ENCODE measurements at regions not wholly inside any gene's neighbourhood (a gene's known extent, or its start where the extent isn't known, plus 50 kb on each side); places are given as distances from the start of the nearest gene placed in this dataset.

DNA sequence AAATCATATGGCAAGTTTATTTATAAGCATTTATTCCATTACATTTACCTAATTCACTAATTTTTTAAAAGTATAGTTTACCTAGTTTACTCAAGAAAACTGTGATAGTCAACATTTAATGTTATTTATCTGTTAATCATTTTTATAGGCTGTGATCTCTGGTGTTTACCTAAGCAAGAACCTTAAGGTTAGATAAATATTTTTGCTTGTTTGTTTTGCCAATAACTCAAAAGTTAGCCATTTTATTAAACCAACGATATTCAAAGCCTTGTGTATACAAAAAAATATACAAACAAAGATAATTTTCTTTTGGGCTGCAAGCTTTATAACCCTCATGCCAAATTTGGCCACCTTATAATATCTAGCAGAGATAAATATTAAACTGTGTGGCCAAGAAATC is 157.3 kb downstream of the SLCO1B3 start:
- DNase-seq (ENCODE audit: low spot score), result no peak

DNA sequence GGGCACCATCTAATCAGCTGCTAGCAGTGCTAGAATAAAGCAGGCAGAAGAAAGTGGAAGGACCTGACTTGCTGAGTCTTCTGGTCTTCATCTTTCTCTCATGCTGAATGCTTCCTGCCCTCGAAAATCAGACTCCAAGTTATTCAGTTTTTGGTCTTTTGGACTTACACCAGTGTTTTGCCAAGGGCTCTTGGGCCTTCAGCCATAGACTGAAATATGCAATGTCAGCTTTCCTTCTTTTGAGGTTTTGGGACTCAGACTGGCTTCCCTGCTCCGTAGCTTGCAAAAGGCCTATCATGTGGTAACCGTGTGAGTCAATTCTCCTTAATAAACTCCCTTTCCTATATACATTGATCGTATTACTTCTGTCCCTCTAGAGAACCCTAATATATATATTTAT is 159.3 kb downstream of the SLCO1B3 start:
- DNase-seq (ENCODE audit: low spot score), result no peak

DNA sequence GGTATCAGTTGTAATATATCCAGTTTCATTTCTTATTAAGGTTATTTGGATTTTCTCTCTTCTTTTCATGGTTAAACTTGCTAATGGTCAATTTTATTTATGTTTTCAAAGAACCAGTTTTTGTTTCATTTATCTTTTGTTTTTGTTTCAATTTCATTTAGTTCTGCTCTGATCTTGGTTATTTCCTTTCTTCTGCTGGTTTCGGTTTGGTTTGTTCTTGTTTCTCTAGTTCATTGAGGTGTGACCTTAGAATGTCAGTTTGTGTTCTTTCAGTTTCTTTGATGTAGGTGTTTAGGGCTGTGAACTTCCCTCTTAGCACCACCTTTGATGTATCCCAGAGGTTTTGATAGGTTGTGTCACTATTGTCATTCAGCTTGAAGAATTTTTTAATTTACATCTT is 145.6 kb upstream of the SLCO1B1 start:
- no peak for DNase-seq (ENCODE audit: low spot score)

DNA sequence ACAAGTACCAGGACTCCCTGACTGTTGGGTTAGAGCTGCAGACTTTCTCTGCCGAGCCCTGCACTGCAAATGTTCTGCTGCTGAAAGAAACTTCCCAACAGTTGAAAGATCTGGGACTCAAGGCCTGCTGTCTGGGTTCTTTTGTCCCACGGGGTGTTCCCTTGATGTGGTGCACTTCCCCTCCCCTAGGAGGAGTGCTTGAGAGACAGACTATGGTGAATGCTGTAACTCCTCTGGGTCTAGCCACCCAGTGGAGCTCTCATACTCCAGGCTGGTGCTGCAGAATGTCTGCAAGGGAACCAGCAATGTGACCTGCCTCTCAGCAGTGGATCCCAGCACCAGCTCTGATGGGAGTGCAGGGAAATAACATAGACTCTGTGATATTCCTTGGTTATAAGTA is 129.2 kb upstream of the SLCO1B1 start:
- peak; percentile 17 for DNase-seq (ENCODE audit: low spot score)

DNA sequence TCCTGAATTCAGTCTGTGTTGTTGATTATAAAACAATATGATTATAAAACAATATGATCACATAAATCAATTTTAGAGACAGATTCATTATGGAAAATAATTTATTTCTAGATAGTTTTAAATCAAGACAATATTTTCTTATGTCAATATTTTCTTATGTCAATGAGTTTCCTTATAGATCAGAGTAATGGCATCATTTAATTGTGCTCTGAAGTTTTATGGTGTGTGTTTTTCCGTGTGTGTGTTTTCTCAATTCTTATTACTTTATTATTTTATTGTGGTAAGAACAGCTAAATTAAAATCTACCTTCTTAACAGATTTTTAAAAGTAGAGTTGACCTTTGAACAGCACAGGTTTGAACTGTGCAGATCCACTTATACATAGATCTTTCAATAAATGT is 105.3 kb upstream of the SLCO1B1 start:
- no peak for DNase-seq (ENCODE audit: low spot score)

DNA sequence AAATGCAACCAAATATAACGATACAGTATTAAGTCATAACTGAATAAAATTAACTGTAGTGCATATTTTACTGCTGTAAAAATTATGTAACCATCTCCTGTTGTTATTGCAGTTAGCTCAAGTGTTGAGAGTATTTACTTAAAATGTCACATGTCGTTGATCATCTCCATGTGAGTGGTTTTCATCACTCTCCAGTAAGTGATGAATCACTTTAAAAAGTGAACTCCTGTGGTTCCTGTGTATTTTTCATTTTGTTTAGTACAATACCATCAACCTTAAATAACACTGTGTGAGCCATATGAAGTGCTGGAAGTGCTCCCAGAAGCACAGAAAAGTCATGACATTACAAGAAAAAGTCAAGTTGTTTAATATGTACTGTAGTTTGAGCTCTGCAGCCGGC is 104.7 kb upstream of the SLCO1B1 start:
- no peak for DNase-seq (ENCODE audit: low spot score)

DNA sequence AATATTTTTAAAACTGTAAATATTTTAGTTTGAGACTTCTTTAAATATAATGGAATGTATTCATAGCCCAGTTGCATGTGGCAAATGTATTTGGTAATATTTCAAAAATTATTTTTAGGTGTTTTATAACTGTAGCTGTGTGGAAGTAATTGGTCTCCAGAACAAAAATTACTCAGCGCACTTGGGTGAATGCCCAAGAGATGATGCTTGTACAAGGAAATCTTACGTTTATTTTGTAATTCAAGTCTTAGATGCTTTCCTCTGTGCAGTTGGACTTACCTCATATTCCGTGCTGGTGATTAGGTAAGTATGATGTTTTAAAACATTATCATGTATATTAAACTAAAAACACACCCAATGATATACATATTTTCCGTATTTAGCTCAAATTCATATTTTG is 76.7 kb upstream of the SLCO1B1 start:
- DNase-seq (ENCODE audit: low spot score), result no peak

DNA sequence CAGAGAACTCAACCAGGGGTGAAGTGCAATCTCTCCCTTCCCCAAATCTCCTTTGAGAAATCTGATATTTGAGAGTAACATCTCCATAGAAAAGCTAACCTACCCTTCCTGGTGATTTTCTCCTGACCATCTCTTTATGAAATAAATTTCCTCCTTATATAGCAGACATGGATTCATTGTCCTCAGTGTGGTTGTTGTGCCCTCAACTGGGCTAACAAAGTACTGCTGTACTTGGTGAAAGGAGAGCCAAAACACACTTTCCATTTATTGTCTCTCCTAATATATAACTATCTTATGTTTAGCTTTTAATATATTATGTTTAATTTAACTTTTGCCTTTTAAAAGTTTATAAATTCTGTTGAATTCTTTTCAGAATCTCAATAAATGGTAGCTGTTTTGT is 65.1 kb upstream of the SLCO1B1 start:
- peak; percentile 7 for DNase-seq (ENCODE audit: low spot score)

DNA sequence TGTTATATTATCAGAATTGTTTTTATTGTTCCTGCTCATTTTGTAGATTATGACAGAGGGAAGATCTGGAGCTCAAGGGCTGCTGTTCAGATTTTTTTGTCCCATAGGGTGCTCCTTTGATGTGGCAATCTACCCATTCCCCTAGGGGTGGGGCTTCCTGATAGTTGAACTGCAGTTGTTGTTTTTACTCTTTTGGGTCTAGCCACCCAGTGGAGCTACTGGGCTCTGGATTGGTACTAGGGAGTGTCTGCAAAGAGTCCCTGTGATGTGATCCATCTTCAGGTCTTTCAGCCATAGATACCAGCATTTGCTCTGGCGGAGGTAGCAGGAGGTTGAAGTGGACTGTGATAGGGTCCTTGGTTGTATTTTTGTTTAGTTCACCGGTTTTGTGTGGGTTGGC is 57.9 kb upstream of the SLCO1B1 start:
- no peak for DNase-seq (ENCODE audit: low spot score)

DNA sequence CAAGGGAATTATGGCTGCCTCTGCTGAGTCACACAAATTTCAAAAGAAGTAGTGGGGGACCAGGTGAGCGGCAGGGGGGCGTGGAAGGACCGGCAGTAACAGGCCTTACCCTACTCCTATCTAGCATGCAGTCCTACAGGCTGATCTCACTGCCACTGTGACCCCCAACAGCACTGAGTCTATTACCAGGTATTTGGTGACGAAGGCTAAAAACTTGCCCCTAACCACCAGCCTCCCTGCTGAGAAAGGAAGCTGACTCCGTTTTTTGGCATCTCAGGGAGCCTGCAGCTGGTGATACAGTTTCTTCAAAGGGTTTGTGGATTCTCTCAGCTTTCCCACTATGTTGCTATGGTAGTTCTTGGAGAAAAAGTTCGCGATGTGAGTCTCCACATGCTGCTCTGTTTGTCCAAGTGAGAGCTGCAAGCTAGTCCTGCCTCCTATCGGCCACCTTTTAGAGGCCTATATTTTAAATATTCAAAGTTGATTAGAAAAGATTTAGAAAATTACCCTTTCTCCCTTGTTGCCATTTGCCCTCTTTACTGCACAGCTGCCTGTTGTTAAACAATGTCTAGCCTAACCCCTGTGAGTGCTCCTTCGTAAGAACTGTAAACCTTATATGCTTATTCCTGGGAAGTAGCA is 57.1 kb upstream of the SLCO1B1 start:
- no peak for DNase-seq (ENCODE audit: low spot score)
